Activated naive CD8-positive, alpha-beta T cell treated with anti-CD3 and anti-CD28 coated beads for 36 hours (primary cell): ENCODE measurements at regions not wholly inside any gene's neighbourhood (a gene's known extent, or its start where the extent isn't known, plus 50 kb on each side); places are given as distances from the start of the nearest gene placed in this dataset.

Experiments
- DNase-seq: peaks from one replicate; pipeline ENCODE4 v3.0.0; 2021
- H3K27ac Mint-ChIP-seq: one replicate; pipeline ENCODE4 v1.8.0; 2022; ENCODE audit warnings: mild to moderate bottlenecking, moderate library complexity, mixed read lengths
- H3K27me3 Mint-ChIP-seq: one replicate; pipeline ENCODE4 v1.8.0; 2022; ENCODE audit warnings: mild to moderate bottlenecking, mixed read lengths
- H3K36me3 Mint-ChIP-seq: one replicate; pipeline ENCODE4 v1.8.0; 2021; ENCODE audit warnings: mild to moderate bottlenecking, mixed read lengths
- H3K4me1 Mint-ChIP-seq: one replicate; pipeline ENCODE4 v1.8.0; 2021; ENCODE audit warnings: mixed read lengths
- H3K4me3 Mint-ChIP-seq: one replicate; pipeline ENCODE4 v1.8.0; 2022; ENCODE audit warnings: mild to moderate bottlenecking, moderate library complexity, mixed read lengths
- H3K9me3 Mint-ChIP-seq: one replicate; pipeline ENCODE4 v1.8.0; 2022; ENCODE audit warnings: mixed read lengths

- DNase-seq = no peak
- no peaks in the 10 kb centered on the region for H3K4me1 Mint-ChIP-seq
- no peaks in the 10 kb centered on the region for H3K36me3 Mint-ChIP-seq
- H3K4me3 Mint-ChIP-seq = no peak overlapping the region
- H3K27ac Mint-ChIP-seq = no peak overlapping the region
- H3K9me3 Mint-ChIP-seq = peaks cover 7% of the 10 kb centered on the region
- H3K27me3 Mint-ChIP-seq = peaks cover 13% of the 10 kb centered on the region
These were observed 204.5 kb downstream of the FNDC1 start for GRCh38 chr6:159373670-159374069.

- Mint-ChIP-seq H3K36me3 (no peaks in the 10 kb centered on the region), H3K27me3 (peaks cover 16% of the 10 kb centered on the region), H3K9me3 (peaks cover 7% of the 10 kb centered on the region), H3K4me1 (no peaks in the 10 kb centered on the region), H3K4me3 (no peak overlapping the region), H3K27ac (no peak overlapping the region)
- no peak for DNase-seq
These were observed 203.1 kb downstream of the FNDC1 start for GRCh38 chr6:159372333-159372732.

- peaks cover 8% of the 10 kb centered on the region for H3K27me3 Mint-ChIP-seq
- H3K4me1 Mint-ChIP-seq = no peaks in the 10 kb centered on the region
- H3K36me3 Mint-ChIP-seq = no peaks in the 10 kb centered on the region
- H3K9me3 Mint-ChIP-seq = peaks cover 1% of the 10 kb centered on the region
- no peak for DNase-seq
- H3K27ac Mint-ChIP-seq = no peak overlapping the region
- no peak overlapping the region for H3K4me3 Mint-ChIP-seq
These were observed 191.1 kb downstream of the FNDC1 start for GRCh38 chr6:159360306-159360705.

- Mint-ChIP-seq H3K4me1 (no peaks in the 10 kb centered on the region), H3K27ac (no peak overlapping the region)
These were observed 190.5 kb downstream of the FNDC1 start for GRCh38 chr6:159359581-159360297.

GRCh38 chr6:159358562-159358961, 189.4 kb downstream of the FNDC1 start:
- H3K9me3 Mint-ChIP-seq = no peaks in the 10 kb centered on the region
- H3K27ac Mint-ChIP-seq = no peak overlapping the region
- no peak overlapping the region for H3K4me3 Mint-ChIP-seq
- no peaks in the 10 kb centered on the region for H3K36me3 Mint-ChIP-seq
- no peak for DNase-seq
- no peaks in the 10 kb centered on the region for H3K4me1 Mint-ChIP-seq
- H3K27me3 Mint-ChIP-seq = no peaks in the 10 kb centered on the region

More at GRCh38 chr6:159359581-159360297, 190.5 kb downstream of the FNDC1 start:
- no peak for DNase-seq
- Mint-ChIP-seq H3K4me3 (no peak overlapping the region), H3K27me3 (peaks cover 8% of the 10 kb centered on the region), H3K9me3 (peaks cover 1% of the 10 kb centered on the region), H3K36me3 (no peaks in the 10 kb centered on the region)

GRCh38 chr6:159357211-159357915, 188.2 kb downstream of the FNDC1 start:
- H3K27me3 Mint-ChIP-seq = no peaks in the 10 kb centered on the region
- no peaks in the 10 kb centered on the region for H3K9me3 Mint-ChIP-seq
- H3K27ac Mint-ChIP-seq = no peak overlapping the region
- H3K4me1 Mint-ChIP-seq = no peaks in the 10 kb centered on the region
- H3K4me3 Mint-ChIP-seq = no peak overlapping the region
- no peak for DNase-seq
- no peaks in the 10 kb centered on the region for H3K36me3 Mint-ChIP-seq

- H3K27me3 Mint-ChIP-seq = peaks cover 5% of the 10 kb centered on the region
- no peaks in the 10 kb centered on the region for H3K4me1 Mint-ChIP-seq
- no peaks in the 10 kb centered on the region for H3K36me3 Mint-ChIP-seq
- H3K4me3 Mint-ChIP-seq = no peak overlapping the region
- no peaks in the 10 kb centered on the region for H3K9me3 Mint-ChIP-seq
- DNase-seq = no peak
- H3K27ac Mint-ChIP-seq = no peak overlapping the region
These were observed 184.0 kb downstream of the FNDC1 start for GRCh38 chr6:159353193-159353592.

GRCh38 chr6:159351707-159352106, 182.5 kb downstream of the FNDC1 start:
- Mint-ChIP-seq H3K27me3 (peaks cover 5% of the 10 kb centered on the region), H3K9me3 (no peaks in the 10 kb centered on the region), H3K4me1 (no peaks in the 10 kb centered on the region), H3K36me3 (no peaks in the 10 kb centered on the region), H3K27ac (no peak overlapping the region), H3K4me3 (no peak overlapping the region)
- no peak for DNase-seq

- Mint-ChIP-seq H3K4me1 (no peaks in the 10 kb centered on the region), H3K27me3 (peaks cover 5% of the 10 kb centered on the region), H3K36me3 (no peaks in the 10 kb centered on the region), H3K27ac (no peak overlapping the region), H3K9me3 (no peaks in the 10 kb centered on the region), H3K4me3 (no peak overlapping the region)
- DNase-seq = no peak
These were observed 180.7 kb downstream of the FNDC1 start for GRCh38 chr6:159349915-159350314.

- no peak overlapping the region for H3K27ac Mint-ChIP-seq
- peaks cover 26% of the 10 kb centered on the region for H3K27me3 Mint-ChIP-seq
- H3K36me3 Mint-ChIP-seq = no peaks in the 10 kb centered on the region
- no peaks in the 10 kb centered on the region for H3K4me1 Mint-ChIP-seq
- peaks cover 13% of the 10 kb centered on the region for H3K9me3 Mint-ChIP-seq
- no peak overlapping the region for H3K4me3 Mint-ChIP-seq
- DNase-seq = no peak
These were observed 174.5 kb downstream of the FNDC1 start for GRCh38 chr6:159343709-159344108.

GRCh38 chr6:159342146-159342545, 172.9 kb downstream of the FNDC1 start:
- DNase-seq = no peak
- H3K4me1 Mint-ChIP-seq = no peaks in the 10 kb centered on the region
- H3K27ac Mint-ChIP-seq = no peak overlapping the region
- H3K36me3 Mint-ChIP-seq = no peaks in the 10 kb centered on the region
- no peak overlapping the region for H3K4me3 Mint-ChIP-seq
- H3K9me3 Mint-ChIP-seq = peaks cover 17% of the 10 kb centered on the region
- H3K27me3 Mint-ChIP-seq = peaks cover 27% of the 10 kb centered on the region

- Mint-ChIP-seq H3K36me3 (no peaks in the 10 kb centered on the region), H3K4me3 (no peak overlapping the region), H3K4me1 (no peaks in the 10 kb centered on the region), H3K27me3 (peaks cover 14% of the 10 kb centered on the region), H3K9me3 (peaks cover 22% of the 10 kb centered on the region), H3K27ac (no peak overlapping the region)
- DNase-seq = no peak
These were observed 164.9 kb downstream of the FNDC1 start for GRCh38 chr6:159334068-159334467.

GRCh38 chr6:159331451-159331850, 162.3 kb downstream of the FNDC1 start:
- no peak overlapping the region for H3K4me3 Mint-ChIP-seq
- no peak overlapping the region for H3K27ac Mint-ChIP-seq
- H3K9me3 Mint-ChIP-seq = peaks cover 11% of the 10 kb centered on the region
- DNase-seq = no peak
- no peaks in the 10 kb centered on the region for H3K36me3 Mint-ChIP-seq
- no peaks in the 10 kb centered on the region for H3K4me1 Mint-ChIP-seq
- peaks cover 9% of the 10 kb centered on the region for H3K27me3 Mint-ChIP-seq

- H3K4me1 Mint-ChIP-seq = no peaks in the 10 kb centered on the region
- peaks cover 8% of the 10 kb centered on the region for H3K9me3 Mint-ChIP-seq
- H3K27ac Mint-ChIP-seq = no peak overlapping the region
- DNase-seq = no peak
- no peak overlapping the region for H3K4me3 Mint-ChIP-seq
- H3K36me3 Mint-ChIP-seq = no peaks in the 10 kb centered on the region
- peaks cover 4% of the 10 kb centered on the region for H3K27me3 Mint-ChIP-seq
These were observed 159.9 kb downstream of the FNDC1 start for GRCh38 chr6:159329081-159329480.

- Mint-ChIP-seq H3K4me1 (no peaks in the 10 kb centered on the region), H3K4me3 (no peak overlapping the region), H3K27me3 (no peaks in the 10 kb centered on the region), H3K36me3 (no peaks in the 10 kb centered on the region), H3K9me3 (peaks cover under 1% of the 10 kb centered on the region), H3K27ac (no peak overlapping the region)
- DNase-seq = no peak
These were observed 158.9 kb downstream of the FNDC1 start for GRCh38 chr6:159328052-159328451.

- Mint-ChIP-seq H3K27ac (no peak overlapping the region), H3K4me1 (no peaks in the 10 kb centered on the region), H3K36me3 (no peaks in the 10 kb centered on the region), H3K27me3 (no peaks in the 10 kb centered on the region), H3K9me3 (no peaks in the 10 kb centered on the region), H3K4me3 (no peak overlapping the region)
- no peak for DNase-seq
These were observed 156.3 kb downstream of the FNDC1 start for GRCh38 chr6:159325476-159325875.
